Stomach (tissue), 8 donors: ENCODE measurements at regions not wholly inside any gene's neighbourhood (a gene's known extent, or its start where the extent isn't known, plus 50 kb on each side); places are given as distances from the start of the nearest gene placed in this dataset.
"Not testable (repeated sequence)": the region's sequence is repeated elsewhere in the genome, so short reads cannot be mapped to it uniquely, and the experiment has no call there.

Source experiments
- DNase-seq, 2 donors: peaks; one replicate each; pipeline versions ENCODE4 v3.0.0 to v3.0.0-alpha.2; 2013 to 2019
- H3K27ac ChIP-seq, 5 donors: fragments of 200-600 bp in 4 of 5; sonication (generic) in 4 of 5; one replicate each; pipeline ENCODE4 v1.5.1; 2013 to 2019; ENCODE audit warnings: mild to moderate bottlenecking in 1 of 5, moderate library complexity in 1 of 5
- H3K27me3 ChIP-seq, 3 donors: fragments of 200-600 bp; sonication (generic); one replicate each; pipeline ENCODE4 v1.5.1; 2017 to 2019; ENCODE audit warnings: mixed run types in 1 of 3
- H3K36me3 ChIP-seq, 4 donors: fragments of 200-600 bp; sonication (generic); 1 replicate in 3 of 4; 2 replicates in 1 of 4; pipeline ENCODE4 v1.5.1; 2016 to 2019
- H3K4me1 ChIP-seq, 4 donors: fragments of 200-600 bp; sonication (generic); one replicate each; pipeline ENCODE4 v1.5.1; 2016 to 2019
- H3K4me3 ChIP-seq, 4 donors: fragments of 200-600 bp; sonication (generic) in 3 of 4; one replicate each; pipeline ENCODE4 v1.5.1; 2016 to 2019; ENCODE audit warnings: mild to moderate bottlenecking in 1 of 4
- H3K9me3 ChIP-seq, 4 donors: fragments of 200-600 bp; sonication (generic); one replicate each; pipeline ENCODE4 v1.5.1; 2016 to 2019
- EP300 ChIP-seq: sonication (generic); formaldehyde crosslinking; IDR thresholded peaks from one replicate; pipeline ENCODE4 v1.6.1; 2017; ENCODE audit warnings: antibody characterized with exemption
- POLR2A ChIP-seq, 4 donors: fragments of 450-650 bp; IDR thresholded peaks; one replicate each; pipeline ENCODE4 v1.6.1; 2016; ENCODE audit warnings: antibody characterized with exemption in 4 of 4, control low read depth in 2 of 4, mild to moderate bottlenecking in 1 of 4, moderate library complexity in 1 of 4
- POLR2AphosphoS5 ChIP-seq, 3 donors: sonication (generic); formaldehyde crosslinking; IDR thresholded peaks; one replicate each; pipeline ENCODE4 v1.6.1; 2016; ENCODE audit warnings: antibody characterized with exemption in 3 of 3
- WGBS, 5 donors: extraction: QIAGEN DNeasy Blood & Tissue Kit in 3 of 5; methylation state at CpG; one replicate each; pipeline versions ENCODE4 v1.1.5 to v1.1.7; 2013 to 2018; 5-methylcytosine and 5-hydroxymethylcytosine counted together
- intact Hi-C: fragments of 100-400 bp; cut with DNase I; formaldehyde crosslinking; loops from one replicate; pipeline ENCODE4 v1.15.1; 2023; ENCODE audit warnings: low total_unique reads
- TF ChIP-seq, protein P1 (sequence below), 7 experiments: fragments of 450-650 bp in 4 of 7; fragments of 200-600 bp in 3 of 7; sonication (generic) in 3 of 7; IDR thresholded peaks; one replicate each; pipeline ENCODE4 v1.5.1; 2016 to 2019; ENCODE audit warnings: antibody characterized with exemption in 7 of 7, control low read depth in 2 of 7, mild to moderate bottlenecking in 1 of 7
- donor health status: healthy with polysubstance abuse.
- donor health status: Bipolar disorder and iron deficiency.
- donor health status: healthy.

DNA sequence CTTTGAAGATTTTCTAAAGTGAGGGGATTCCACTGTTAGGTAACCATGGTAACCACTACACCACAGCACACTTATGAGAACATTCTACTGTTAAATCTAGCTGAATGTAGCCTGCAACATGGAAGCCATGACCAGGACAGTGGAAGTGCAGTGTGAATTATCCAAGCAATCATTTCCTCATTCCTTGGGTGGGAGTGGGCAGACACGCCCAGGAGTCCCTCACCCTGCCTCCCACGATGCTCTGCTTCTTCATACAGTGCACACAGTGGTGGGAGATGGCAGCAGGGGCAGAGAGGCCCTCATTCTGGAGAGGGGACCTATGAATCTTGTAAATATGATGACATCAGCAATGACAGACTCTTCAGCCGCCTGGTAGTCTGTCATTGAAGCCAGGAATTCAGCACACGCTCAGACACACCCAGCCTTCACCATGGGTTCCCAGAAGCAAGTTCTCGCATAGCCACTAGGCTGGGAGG is 70.1 kb upstream of the HOXC13 start:
- TF ChIP-seq, protein P1, sequence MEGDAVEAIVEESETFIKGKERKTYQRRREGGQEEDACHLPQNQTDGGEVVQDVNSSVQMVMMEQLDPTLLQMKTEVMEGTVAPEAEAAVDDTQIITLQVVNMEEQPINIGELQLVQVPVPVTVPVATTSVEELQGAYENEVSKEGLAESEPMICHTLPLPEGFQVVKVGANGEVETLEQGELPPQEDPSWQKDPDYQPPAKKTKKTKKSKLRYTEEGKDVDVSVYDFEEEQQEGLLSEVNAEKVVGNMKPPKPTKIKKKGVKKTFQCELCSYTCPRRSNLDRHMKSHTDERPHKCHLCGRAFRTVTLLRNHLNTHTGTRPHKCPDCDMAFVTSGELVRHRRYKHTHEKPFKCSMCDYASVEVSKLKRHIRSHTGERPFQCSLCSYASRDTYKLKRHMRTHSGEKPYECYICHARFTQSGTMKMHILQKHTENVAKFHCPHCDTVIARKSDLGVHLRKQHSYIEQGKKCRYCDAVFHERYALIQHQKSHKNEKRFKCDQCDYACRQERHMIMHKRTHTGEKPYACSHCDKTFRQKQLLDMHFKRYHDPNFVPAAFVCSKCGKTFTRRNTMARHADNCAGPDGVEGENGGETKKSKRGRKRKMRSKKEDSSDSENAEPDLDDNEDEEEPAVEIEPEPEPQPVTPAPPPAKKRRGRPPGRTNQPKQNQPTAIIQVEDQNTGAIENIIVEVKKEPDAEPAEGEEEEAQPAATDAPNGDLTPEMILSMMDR (IDR thresholded peaks at IDR 0.05), result no peak
- no peak for TF ChIP-seq POLR2AphosphoS5 (IDR thresholded peaks at IDR 0.05)
- no peak for TF ChIP-seq EP300
- no peak for TF ChIP-seq POLR2A (IDR thresholded peaks at IDR 0.05)
- H3K9me3 ChIP-seq, result no peaks in the 10 kb centered on the region
- peaks cover 0 to 65% (median 14%) of the 10 kb centered on the region in 3 donors for H3K27me3 ChIP-seq
- H3K27ac ChIP-seq, result no peak overlapping the region
- 57 to 65% (median 64%) methylated on average over 5 of the region's 5 CpGs for WGBS, 5 donors
- no peaks in the 10 kb centered on the region for H3K4me1 ChIP-seq
- intact Hi-C loops, result no loop called here
- H3K36me3 ChIP-seq, result no peaks in the 10 kb centered on the region
- DNase-seq, result peak in 1 of 2 donors; percentile 19
- H3K4me3 ChIP-seq, result no peak overlapping the region

DNA sequence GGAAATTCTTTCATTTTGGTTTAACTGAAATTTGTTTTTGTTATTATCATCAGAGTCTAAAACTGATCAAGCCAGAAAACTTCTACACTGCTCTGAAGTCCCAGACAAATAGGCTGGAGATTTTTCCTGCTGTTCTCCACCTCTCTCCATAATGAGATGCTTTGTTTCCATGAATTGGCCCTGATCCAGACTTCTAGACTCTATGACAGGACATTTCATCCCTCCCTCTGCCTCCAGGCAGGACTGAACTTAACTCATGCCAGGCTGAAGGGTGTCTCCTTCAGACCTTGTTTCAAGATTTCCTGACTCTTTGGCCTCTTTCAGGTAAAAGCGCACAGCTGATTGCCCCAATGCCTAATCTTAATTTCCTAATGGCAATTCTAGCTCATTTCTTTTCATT is 69.1 kb upstream of the HOXC13 start:
- 92 to 100% (median 96%) methylated on average over 1 of the region's 1 CpG for WGBS, 5 donors
- peak in 1 of 2 donors; percentile 14 for DNase-seq
- Histone ChIP-seq H3K36me3 (no peaks in the 10 kb centered on the region), H3K4me3 (no peak overlapping the region), H3K9me3 (no peaks in the 10 kb centered on the region), H3K27ac (no peak overlapping the region), H3K4me1 (no peaks in the 10 kb centered on the region), H3K27me3 (peaks cover 0 to 61% (median 14%) of the 10 kb centered on the region in 3 donors)
- TF ChIP-seq, protein P1 (IDR thresholded peaks at IDR 0.05), result no peak
- TF ChIP-seq POLR2A (IDR thresholded peaks at IDR 0.05) (no peak), EP300 (no peak), POLR2AphosphoS5 (IDR thresholded peaks at IDR 0.05) (no peak)
- intact Hi-C loops, result no loop called here

DNA sequence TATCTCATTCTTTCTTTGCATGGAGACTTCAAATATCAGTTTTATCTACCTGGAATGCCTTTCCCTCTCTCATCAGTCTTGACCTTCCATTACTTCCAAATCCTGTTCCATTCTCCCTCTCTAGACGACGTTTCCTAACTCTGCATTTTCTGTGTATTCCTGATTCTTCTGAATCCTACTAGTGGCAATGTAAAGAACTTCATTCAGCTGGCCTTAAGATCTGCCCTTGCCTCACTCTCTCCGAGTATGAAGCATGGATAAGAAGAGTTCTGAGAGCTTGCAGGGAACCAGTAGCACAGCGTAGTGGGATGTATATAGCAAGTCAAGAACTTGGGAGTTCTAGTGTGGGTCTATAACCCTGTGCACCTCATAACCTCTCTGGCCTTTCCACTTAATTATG is 68.5 kb upstream of the HOXC13 start:
- no peak for DNase-seq
- intact Hi-C loops, result no loop called here
- peaks cover 0 to 57% (median 14%) of the 10 kb centered on the region in 3 donors for H3K27me3 ChIP-seq
- H3K4me1 ChIP-seq, result no peaks in the 10 kb centered on the region
- H3K27ac ChIP-seq, result no peak overlapping the region
- peaks cover 0 to 3% (median 0%) of the 10 kb centered on the region in 4 donors for H3K9me3 ChIP-seq
- no peaks in the 10 kb centered on the region for H3K36me3 ChIP-seq
- no peak for TF ChIP-seq POLR2A (IDR thresholded peaks at IDR 0.05)
- TF ChIP-seq POLR2AphosphoS5 (IDR thresholded peaks at IDR 0.05), result no peak
- no peak overlapping the region for H3K4me3 ChIP-seq
- WGBS, 5 donors, result 63 to 68% (median 65%) methylated on average over 4 of the region's 4 CpGs

DNA sequence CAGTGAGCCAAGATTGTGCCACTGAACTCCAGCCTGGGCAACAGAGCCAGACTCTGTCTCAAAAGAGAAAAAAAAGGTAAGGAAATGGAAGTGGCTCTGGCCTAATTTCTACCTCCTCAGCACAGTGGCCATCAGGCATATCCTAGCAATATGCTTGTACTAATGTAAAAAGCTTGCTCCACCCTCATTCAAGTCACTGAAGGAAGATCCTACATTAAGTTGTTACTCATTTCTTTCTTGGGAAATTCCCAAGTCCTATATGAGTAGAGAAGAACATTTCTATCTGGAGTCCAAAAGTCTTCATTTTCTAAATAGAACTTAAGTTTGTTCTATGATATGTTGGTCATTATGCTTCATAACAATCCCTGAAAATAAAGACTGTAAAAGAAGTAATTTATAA is 67.3 kb upstream of the HOXC13 start:
- Histone ChIP-seq H3K36me3 (no peaks in the 10 kb centered on the region), H3K9me3 (peaks cover 0 to 3% (median 0%) of the 10 kb centered on the region in 4 donors), H3K27ac (no peak overlapping the region), H3K27me3 (peaks cover 0 to 59% (median 14%) of the 10 kb centered on the region in 3 donors), H3K4me1 (no peaks in the 10 kb centered on the region), H3K4me3 (no peak overlapping the region)
- DNase-seq, result no peak
- TF ChIP-seq EP300 (no peak), POLR2AphosphoS5 (IDR thresholded peaks at IDR 0.05) (no peak), POLR2A (IDR thresholded peaks at IDR 0.05) (no peak)
- TF ChIP-seq, protein P1 (IDR thresholded peaks at IDR 0.05), result no peak
- intact Hi-C loops, result no loop called here

DNA sequence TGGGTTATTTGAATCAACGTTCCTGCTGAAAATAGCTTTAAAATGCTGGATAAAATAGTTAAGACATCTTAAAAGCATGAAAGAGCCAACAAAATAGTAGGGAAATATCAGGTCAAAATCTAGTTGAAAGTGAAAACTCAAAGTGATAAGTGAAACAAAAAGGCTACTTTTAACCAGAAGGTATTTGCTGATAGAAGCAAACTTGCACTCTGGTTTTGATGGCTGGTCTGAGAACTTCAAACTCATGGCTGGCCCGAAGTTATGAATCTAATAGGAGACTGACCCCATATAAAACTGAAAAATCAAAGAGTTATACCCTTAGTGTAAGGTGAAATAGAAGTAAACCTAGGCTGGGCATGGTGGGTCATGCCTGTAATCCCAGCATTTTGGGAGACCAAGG is 66.3 kb upstream of the HOXC13 start:
- H3K4me3 ChIP-seq, result no peak overlapping the region
- TF ChIP-seq EP300 (no peak), POLR2AphosphoS5 (IDR thresholded peaks at IDR 0.05) (no peak), POLR2A (IDR thresholded peaks at IDR 0.05) (no peak)
- TF ChIP-seq, protein P1 (IDR thresholded peaks at IDR 0.05), result no peak
- peaks cover 0 to 61% (median 14%) of the 10 kb centered on the region in 3 donors for H3K27me3 ChIP-seq
- WGBS, 5 donors, result 44 to 56% (median 51%) methylated on average over 2 of the region's 2 CpGs
- H3K4me1 ChIP-seq, result no peaks in the 10 kb centered on the region
- no peak for DNase-seq
- intact Hi-C loops, result no loop called here
- no peaks in the 10 kb centered on the region for H3K36me3 ChIP-seq
- H3K9me3 ChIP-seq, result peaks cover 0 to 3% (median 0%) of the 10 kb centered on the region in 4 donors
- H3K27ac ChIP-seq, result no peak overlapping the region

DNA sequence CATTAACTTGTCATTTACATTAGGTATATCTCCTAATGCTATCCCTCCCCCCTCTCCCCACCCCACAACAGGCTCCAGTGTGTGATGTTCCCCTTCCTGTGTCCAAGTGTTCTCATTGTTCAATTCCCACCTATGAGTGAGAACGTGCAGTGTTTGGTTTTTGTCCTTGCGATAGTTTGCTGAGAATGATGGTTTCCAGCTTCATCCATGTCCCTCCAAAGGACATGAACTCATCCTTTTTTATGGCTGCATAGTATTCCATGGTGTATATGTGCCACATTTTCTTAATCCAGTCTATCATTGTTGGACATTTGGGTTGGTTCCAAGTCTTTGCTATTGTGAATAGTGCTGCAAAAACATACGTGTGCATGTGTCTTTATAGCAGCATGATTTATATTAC is 60.7 kb upstream of the HOXC13 start:
- H3K27ac ChIP-seq, intact Hi-C loops, DNase-seq, H3K36me3 ChIP-seq, H3K4me1 ChIP-seq, H3K4me3 ChIP-seq: not testable (repeated sequence)
- Histone ChIP-seq H3K9me3 (peaks cover 0 to 12% (median 0%) of the 10 kb centered on the region in 4 donors), H3K27me3 (peaks cover 0 to 28% (median 0%) of the 10 kb centered on the region in 3 donors)
- WGBS, 5 donors, result 73 to 89% (median 86%) methylated on average over 3 of the region's 3 CpGs
